ENCODE measurements at regions not wholly inside any gene's neighbourhood (a gene's known extent, or its start where the extent isn't known, plus 50 kb on each side); places are given as distances from the start of the nearest gene placed in this dataset.

DNA sequence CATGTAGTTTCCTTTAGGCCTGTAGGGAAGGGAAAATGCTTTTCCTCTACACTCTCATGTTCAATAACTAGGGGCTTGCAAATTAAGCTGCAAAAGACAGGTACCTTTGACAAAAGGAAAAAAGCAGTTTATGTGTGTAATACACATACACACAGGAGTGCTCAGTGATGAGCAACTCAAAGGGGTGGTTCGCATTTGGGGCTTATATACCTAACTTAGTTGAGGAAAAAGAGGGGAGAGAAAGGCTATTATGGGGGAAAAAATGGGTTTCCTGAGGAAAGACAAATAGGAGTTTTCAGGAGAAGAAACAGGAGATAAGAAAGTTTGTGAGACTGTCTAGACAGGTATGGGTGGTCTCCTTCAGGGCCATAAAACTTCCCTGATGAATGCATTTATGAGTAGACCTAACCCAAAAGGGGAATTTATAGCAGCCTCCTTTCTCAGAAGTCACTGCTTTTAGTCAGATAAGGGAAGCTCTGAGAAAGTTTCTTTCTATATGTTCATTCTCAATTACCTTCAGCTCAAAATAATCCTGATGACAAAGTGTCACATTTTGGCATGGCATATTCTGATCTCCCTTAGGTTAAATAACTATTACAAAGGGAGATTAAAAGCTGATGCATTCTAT lies 55.2 kb upstream of the EZH2 start:
- Mint-ChIP-seq H3K27me3 (no peaks in the 10 kb centered on the region), H3K9me3 (ENCODE audit: low read depth) (no peaks in the 10 kb centered on the region), H3K4me1 (ENCODE audit: low read depth) (peaks cover 3% of the 10 kb centered on the region), H3K27ac (no peak overlapping the region), H3K36me3 (ENCODE audit: insufficient read depth) (no peaks in the 10 kb centered on the region), H3K4me3 (ENCODE audit: low read depth) (no peak overlapping the region)
- no peak for DNase-seq (ENCODE audit: low spot score, unreplicated experiment)
- no peak for TF ChIP-seq CTCF (IDR thresholded peaks at IDR 0.05; ENCODE audit: unreplicated experiment)

DNA sequence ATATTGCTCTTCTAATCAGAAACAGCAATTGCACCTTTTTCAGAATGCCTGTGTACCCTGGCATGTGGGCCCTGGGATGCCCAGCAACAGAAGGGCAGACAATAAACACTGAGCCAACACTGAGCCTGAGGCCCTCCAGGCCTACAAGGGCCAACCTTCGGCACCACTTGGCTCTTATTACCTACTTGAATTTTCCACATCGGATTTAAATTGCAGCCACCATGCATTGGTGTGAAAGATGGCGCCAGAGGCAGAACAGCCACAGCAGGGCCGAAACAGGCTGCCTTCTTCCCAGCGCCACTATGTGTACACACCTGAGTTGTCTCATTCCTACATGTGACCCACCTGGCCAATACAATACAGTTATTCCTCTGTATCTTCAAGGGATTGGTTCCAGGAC lies 51.4 kb upstream of the EZH2 start:
- no peaks in the 10 kb centered on the region for H3K27me3 Mint-ChIP-seq
- no peak overlapping the region for H3K4me3 Mint-ChIP-seq (ENCODE audit: low read depth)
- peaks cover under 1% of the 10 kb centered on the region for H3K4me1 Mint-ChIP-seq (ENCODE audit: low read depth)
- H3K27ac Mint-ChIP-seq, result no peak overlapping the region
- no peaks in the 10 kb centered on the region for H3K9me3 Mint-ChIP-seq (ENCODE audit: low read depth)
- DNase-seq (ENCODE audit: low spot score, unreplicated experiment), result no peak
- TF ChIP-seq CTCF (IDR thresholded peaks at IDR 0.05; ENCODE audit: unreplicated experiment), result no peak
- H3K36me3 Mint-ChIP-seq (ENCODE audit: insufficient read depth), result no peaks in the 10 kb centered on the region

Data from progenitor cell of endocrine pancreas (in vitro differentiated cells).